Tongue (tissue), 1 donor: ENCODE measurements at regions not wholly inside any gene's neighbourhood (a gene's known extent, or its start where the extent isn't known, plus 50 kb on each side); places are given as distances from the start of the nearest gene placed in this dataset.
A peak's percentile ranks its signal among the peaks of the same experiment; 100 is the strongest.
"Not testable (repeated sequence)": the region's sequence is repeated elsewhere in the genome, so short reads cannot be mapped to it uniquely, and the experiment has no call there.

Experiments
- DNase-seq: peaks from one replicate; pipeline ENCODE4 v3.0.0-alpha.2; 2015

GRCh38 chr1:181948372-181948771 lies 113.1 kb downstream of the ZNF648 start:
- no peak for DNase-seq

DNA sequence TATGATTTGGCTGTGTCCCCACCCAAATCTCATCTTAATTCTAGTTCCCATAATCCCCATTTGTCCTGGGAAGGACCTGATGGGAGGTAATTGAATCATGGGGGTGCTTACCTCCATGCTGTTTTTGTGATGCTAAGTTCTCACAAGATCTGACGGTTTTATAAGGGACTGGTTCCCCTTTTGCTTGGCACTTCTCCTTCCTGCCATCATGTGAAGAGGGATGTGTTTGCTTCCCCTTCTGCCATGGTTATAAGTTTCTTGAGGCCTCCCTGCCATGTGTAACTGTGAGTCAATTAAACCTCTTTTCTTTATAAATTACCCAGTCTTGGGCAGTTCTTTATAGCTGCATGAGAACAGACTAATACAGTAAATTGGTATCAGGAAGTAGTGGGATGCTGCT lies 114.1 kb downstream of the ZNF648 start:
- no peak for DNase-seq

DNA sequence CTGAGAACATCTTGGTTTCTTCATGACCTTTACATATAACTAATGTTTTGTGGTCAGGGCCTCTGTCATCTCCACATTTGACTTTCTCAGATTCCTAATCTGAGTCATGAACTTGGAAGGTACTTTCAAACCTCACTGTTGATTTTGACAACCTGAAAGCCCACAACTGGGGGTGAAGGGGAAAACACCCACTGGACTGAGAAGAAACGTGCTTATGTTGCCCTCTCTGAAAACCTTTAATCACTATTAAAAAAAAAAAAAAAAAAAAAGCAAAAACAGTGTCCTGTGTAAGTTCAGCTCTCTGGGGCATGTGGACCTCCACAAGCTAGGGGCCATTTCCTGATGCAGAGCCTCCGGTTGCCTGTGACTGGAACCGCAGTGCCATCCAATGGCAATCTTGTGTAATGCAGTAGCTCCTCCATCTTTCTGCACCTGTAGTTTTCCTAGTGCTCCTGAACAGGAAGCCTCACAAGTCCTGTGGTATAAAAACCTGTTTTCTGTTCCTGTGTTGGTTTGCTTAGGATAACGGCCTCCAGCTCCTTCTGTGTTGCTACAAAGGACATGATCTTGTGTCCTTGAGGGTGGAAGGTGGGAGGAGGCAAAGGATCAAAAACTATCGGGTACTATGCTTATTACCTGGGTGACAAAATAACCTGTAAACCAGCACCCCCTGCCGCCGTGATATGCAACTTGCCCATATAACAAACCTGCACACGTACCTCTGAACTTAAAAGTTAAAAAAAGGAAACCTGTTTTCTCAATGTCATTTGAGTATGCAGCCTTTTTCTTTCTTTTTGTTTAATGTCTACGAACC lies 124.5 kb downstream of the ZNF648 start:
- DNase-seq = peak; percentile 76

DNA sequence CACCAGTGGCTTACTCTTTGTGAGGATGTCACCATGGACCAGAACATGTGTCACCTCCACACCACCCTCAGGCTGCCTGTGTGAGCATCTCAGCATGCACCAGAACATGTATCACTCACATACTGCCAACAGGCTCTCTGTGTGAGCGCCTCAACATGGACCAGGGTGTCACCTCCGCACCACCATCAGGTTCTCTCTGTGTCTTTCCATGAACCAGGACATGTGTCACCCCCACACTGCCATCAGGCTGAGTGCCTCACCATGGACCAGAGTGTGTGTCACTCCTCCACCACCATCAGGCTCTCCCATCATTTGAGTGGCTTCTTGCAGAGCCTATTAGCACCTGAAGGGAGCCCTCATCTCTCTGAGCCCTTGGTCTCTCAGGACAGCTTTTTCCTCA lies 125.2 kb downstream of the ZNF648 start:
- DNase-seq = no peak

GRCh38 chr1:181931873-181932272 lies 129.6 kb downstream of the ZNF648 start:
- no peak for DNase-seq

- no peak for DNase-seq
These were observed 131.3 kb downstream of the ZNF648 start for GRCh38 chr1:181930187-181930586.

GRCh38 chr1:181926697-181927096 lies 134.8 kb downstream of the ZNF648 start:
- no peak for DNase-seq

GRCh38 chr1:181924034-181924433 lies 137.5 kb downstream of the ZNF648 start:
- DNase-seq = not testable (repeated sequence)

- no peak for DNase-seq
These were observed 142.0 kb downstream of the ZNF648 start for GRCh38 chr1:181919542-181919941.

- DNase-seq = no peak
These were observed 142.5 kb downstream of the ZNF648 start for GRCh38 chr1:181918880-181919525.

DNA sequence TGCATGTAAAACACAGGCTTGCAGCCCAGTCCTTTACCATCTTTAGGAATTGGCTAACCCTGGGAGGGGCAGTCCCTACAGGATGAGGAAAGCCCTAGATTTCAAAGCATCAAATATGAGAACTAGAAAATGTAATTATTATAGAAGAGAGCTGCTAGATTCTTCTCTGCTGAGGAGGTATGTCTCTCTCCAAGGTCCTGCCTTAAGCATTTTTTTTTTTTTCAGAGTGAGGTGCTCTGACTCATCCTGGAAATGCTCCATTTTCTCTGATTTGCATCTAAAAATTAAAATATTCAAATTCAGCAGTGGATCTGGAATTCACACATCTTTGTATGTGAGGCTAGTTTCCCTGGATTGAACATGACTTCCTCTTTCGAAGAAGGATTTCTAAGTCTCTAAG lies 149.8 kb downstream of the ZNF648 start:
- DNase-seq = no peak

DNA sequence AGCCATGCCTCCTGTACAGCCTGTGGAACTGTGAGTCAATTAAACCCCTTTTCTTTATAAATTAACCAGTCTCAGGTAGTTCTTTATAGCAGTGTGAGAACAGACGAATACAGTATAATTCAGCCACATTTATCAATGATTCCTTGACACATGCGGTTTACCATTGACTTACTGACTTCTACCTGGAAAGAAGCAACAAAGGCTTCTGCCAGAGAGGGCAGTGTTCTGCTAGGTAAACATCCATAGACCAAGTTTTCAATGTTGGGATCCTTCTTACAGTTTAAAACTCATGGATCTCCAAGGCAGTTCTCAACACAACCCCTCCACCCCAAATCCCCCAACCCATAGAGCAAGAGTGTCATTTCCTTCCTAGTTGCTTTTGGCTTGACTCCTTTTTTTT lies 150.6 kb downstream of the ZNF648 start:
- DNase-seq = no peak

GRCh38 chr1:181909010-181909409 lies 152.5 kb downstream of the ZNF648 start:
- DNase-seq = no peak

- DNase-seq = no peak
These were observed 154.9 kb downstream of the ZNF648 start for GRCh38 chr1:181906631-181907030.

- DNase-seq = no peak
These were observed 155.4 kb downstream of the ZNF648 start for GRCh38 chr1:181905944-181906597.

DNA sequence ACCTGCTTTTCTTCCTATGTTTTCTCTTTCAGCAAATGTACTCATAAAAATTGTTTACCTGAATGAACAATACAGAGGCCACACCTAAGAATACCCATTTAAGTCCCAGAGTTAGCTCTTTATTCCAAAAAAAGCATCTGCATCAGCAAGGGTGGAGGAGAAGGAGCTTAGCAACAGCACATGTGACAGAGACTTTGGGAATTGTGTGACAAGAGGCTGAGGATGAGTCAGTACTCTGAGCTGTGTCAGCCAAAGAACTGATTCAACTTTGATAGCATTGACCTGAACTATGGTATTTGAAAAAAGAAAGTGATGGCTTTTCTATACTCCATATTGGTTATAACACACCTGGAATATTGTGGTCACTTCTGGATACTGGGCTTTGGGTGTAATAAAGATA lies 162.7 kb downstream of the ZNF648 start:
- DNase-seq = no peak

GRCh38 chr1:181896824-181897223 lies 164.7 kb downstream of the ZNF648 start:
- no peak for DNase-seq

DNA sequence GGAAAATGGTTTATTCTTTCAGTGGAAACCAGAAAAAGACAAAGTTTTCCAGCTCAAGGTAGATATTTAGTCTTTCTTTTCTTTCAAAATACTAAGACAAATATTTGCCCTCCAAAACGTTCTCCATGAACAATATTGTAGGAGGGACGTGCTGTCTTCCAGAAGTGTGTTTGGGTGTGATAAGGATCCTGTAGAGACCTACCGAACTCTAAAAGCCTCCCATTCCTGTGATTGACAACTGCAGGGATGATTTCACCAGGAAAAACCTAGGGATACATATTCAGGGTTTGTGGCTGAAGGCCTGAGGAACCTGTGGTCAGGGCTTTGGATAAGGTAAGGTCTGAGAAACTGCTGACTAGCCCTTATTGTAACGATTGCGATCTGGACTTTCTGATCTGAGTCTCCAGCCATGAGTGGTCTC lies 167.1 kb downstream of the ZNF648 start:
- no peak for DNase-seq

- no peak for DNase-seq
These were observed 167.6 kb downstream of the ZNF648 start for GRCh38 chr1:181893937-181894336.

GRCh38 chr1:181893150-181893549 lies 168.4 kb downstream of the ZNF648 start:
- DNase-seq = not testable (repeated sequence)

DNA sequence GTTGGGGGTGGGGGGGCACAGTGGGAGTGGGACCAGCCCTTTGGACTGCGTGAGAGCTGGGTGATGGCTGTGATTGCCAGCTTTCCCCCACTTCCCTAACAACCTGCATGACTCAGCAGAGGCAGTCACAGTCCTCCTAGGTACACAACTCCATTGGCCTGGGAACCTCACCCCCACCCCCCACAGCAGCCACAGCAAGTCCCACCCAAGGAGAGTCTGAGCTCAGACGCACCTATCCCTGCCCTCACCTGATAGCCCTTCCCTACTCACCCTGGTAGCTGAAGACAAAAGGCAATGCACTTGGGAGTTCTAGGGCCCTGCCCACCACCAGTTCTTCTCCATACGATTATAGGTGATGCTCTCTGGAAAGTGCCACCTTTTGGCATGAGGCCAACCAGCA lies 188.9 kb downstream of the ZNF648 start:
- DNase-seq = no peak

- peak; percentile 61 for DNase-seq
These were observed 197.8 kb downstream of the ZNF648 start for GRCh38 chr1:181863736-181864135.

DNA sequence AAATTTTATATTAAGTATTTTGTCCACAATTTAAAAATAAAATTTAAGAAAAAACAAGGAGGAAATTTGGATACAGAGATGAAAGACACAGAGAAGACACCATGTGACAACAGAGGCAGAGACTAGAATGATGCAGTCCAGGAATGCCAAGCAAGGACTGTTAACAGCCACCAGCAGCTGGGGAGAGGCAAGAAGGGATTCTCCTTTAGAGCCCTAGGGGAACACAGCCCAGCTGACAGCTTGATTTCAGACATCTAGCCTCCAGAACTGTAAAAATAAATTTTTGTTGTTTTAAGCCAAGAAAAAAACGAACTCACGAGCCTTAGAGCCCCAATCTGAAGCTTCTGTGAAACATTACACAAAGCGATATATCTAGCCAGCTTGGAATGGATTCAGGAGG lies 198.5 kb downstream of the ZNF648 start:
- peak; percentile 64 for DNase-seq
